Kidney epithelial cell (primary cell): ENCODE measurements at regions not wholly inside any gene's neighbourhood (a gene's known extent, or its start where the extent isn't known, plus 50 kb on each side); places are given as distances from the start of the nearest gene placed in this dataset.

Experiments used
- DNase-seq: peaks from one replicate; pipeline ENCODE4 v3.0.0-alpha.2; 2010; ENCODE audit warnings: low read depth
- H3K27me3 ChIP-seq: 2 replicates; pipeline ENCODE4 v1.6.0; 2011; ENCODE audit warnings: low read length; ENCODE audit not compliant: control insufficient read depth, insufficient read depth
- H3K36me3 ChIP-seq: 2 replicates; pipeline ENCODE4 v1.5.1; 2011; ENCODE audit warnings: low read length; ENCODE audit not compliant: control insufficient read depth, insufficient read depth
- H3K4me3 ChIP-seq: 2 replicates; pipeline ENCODE4 v1.5.1; 2011; ENCODE audit warnings: low read depth, mild to moderate bottlenecking, control low read depth, low read length
- CTCF ChIP-seq: IDR thresholded peaks from 2 replicates; pipeline ENCODE4 v1.5.1; 2011; ENCODE audit warnings: mild to moderate bottlenecking, moderate library complexity, low read length, control low read depth, inconsistent platforms; ENCODE audit not compliant: insufficient read depth, poor library complexity, severe bottlenecking

GRCh38 chr14:34181338-34181737 lies 230.5 kb upstream of the EGLN3 start:
- Histone ChIP-seq H3K4me3 (no peak overlapping the region), H3K27me3 (no peaks in the 10 kb centered on the region), H3K36me3 (no peaks in the 10 kb centered on the region)
- DNase-seq, result no peak
- TF ChIP-seq CTCF, result no peak

- TF ChIP-seq CTCF, result no peak
- DNase-seq, result no peak
- no peak overlapping the region for H3K4me3 ChIP-seq
- no peaks in the 10 kb centered on the region for H3K27me3 ChIP-seq
- H3K36me3 ChIP-seq, result no peaks in the 10 kb centered on the region
Measured at GRCh38 chr14:34180869-34181268, 230.0 kb upstream of the EGLN3 start.

- H3K27me3 ChIP-seq, result no peaks in the 10 kb centered on the region
- H3K4me3 ChIP-seq, result no peak overlapping the region
- no peak for TF ChIP-seq CTCF
Measured at GRCh38 chr14:34180434-34180833, 229.6 kb upstream of the EGLN3 start.

GRCh38 chr14:34179727-34180126 lies 228.9 kb upstream of the EGLN3 start:
- H3K36me3 ChIP-seq, result no peaks in the 10 kb centered on the region
- H3K27me3 ChIP-seq, result no peaks in the 10 kb centered on the region
- no peak overlapping the region for H3K4me3 ChIP-seq
- TF ChIP-seq CTCF, result no peak
- no peak for DNase-seq

More at GRCh38 chr14:34180434-34180833, 229.6 kb upstream of the EGLN3 start:
- no peak for DNase-seq
- no peaks in the 10 kb centered on the region for H3K36me3 ChIP-seq

- Histone ChIP-seq H3K4me3 (no peak overlapping the region), H3K36me3 (no peaks in the 10 kb centered on the region), H3K27me3 (no peaks in the 10 kb centered on the region)
- DNase-seq, result no peak
- TF ChIP-seq CTCF, result no peak
Measured at GRCh38 chr14:34177466-34177865, 226.6 kb upstream of the EGLN3 start.

GRCh38 chr14:34175574-34175973 lies 224.7 kb upstream of the EGLN3 start:
- DNase-seq, result no peak
- Histone ChIP-seq H3K36me3 (no peaks in the 10 kb centered on the region), H3K27me3 (no peaks in the 10 kb centered on the region), H3K4me3 (no peak overlapping the region)
- TF ChIP-seq CTCF, result no peak
